H9 (cell line): ENCODE measurements at regions not wholly inside any gene's neighbourhood (a gene's known extent, or its start where the extent isn't known, plus 50 kb on each side); places are given as distances from the start of the nearest gene placed in this dataset.

Source experiments
- DNase-seq: peaks from one replicate; pipeline ENCODE4 v3.0.0-alpha.2; 2017
- H2AFZ ChIP-seq: one replicate; pipeline ENCODE4 v1.6.1; 2013; ENCODE audit warnings: mild to moderate bottlenecking, low read length, control low read depth, moderate library complexity
- H2AK5ac ChIP-seq: 2 replicates; pipeline ENCODE4 v1.6.1; 2013; ENCODE audit warnings: low read length, control low read depth, mixed read lengths; ENCODE audit not compliant: insufficient read length
- H2BK120ac ChIP-seq: one replicate; pipeline ENCODE4 v1.6.1; 2013; ENCODE audit warnings: low read depth, mild to moderate bottlenecking, low read length, control low read depth, inconsistent platforms; ENCODE audit not compliant: poor library complexity, severe bottlenecking
- H2BK12ac ChIP-seq: 2 replicates; pipeline ENCODE4 v1.6.1; 2013; ENCODE audit warnings: low read length, control low read depth, mixed read lengths, low read depth; ENCODE audit not compliant: insufficient read length
- H2BK15ac ChIP-seq: 2 replicates; pipeline ENCODE4 v1.6.1; 2013; ENCODE audit warnings: low read depth, low read length, control low read depth
- H2BK20ac ChIP-seq: one replicate; pipeline ENCODE4 v1.6.1; 2013; ENCODE audit warnings: low read depth, mild to moderate bottlenecking, low read length, control low read depth, inconsistent platforms; ENCODE audit not compliant: poor library complexity, severe bottlenecking
- H2BK5ac ChIP-seq: 2 replicates; pipeline ENCODE4 v1.6.1; 2013; ENCODE audit warnings: low read length, control low read depth, mixed read lengths; ENCODE audit not compliant: insufficient read length
- H3K14ac ChIP-seq: 2 replicates; pipeline ENCODE4 v1.6.1; 2013; ENCODE audit warnings: low read length, control low read depth; ENCODE audit not compliant: insufficient read depth
- H3K18ac ChIP-seq: 2 replicates; pipeline ENCODE4 v1.6.1; 2013; ENCODE audit warnings: low read depth, mild to moderate bottlenecking, mixed read lengths, low read length, control low read depth; ENCODE audit not compliant: insufficient read length
- H3K23ac ChIP-seq: 2 replicates; pipeline ENCODE4 v1.6.1; 2013; ENCODE audit warnings: low read length, control low read depth, mixed read lengths, low read depth; ENCODE audit not compliant: insufficient read length
- H3K23me2 ChIP-seq: 2 replicates; pipeline ENCODE4 v1.6.1; 2013; ENCODE audit warnings: low read depth, mild to moderate bottlenecking, mixed read lengths, low read length, control low read depth; ENCODE audit not compliant: insufficient read length, poor library complexity, severe bottlenecking
- H3K27ac ChIP-seq: 2 replicates; pipeline ENCODE4 v1.5.1; 2013; ENCODE audit warnings: low read length, control low read depth, mixed read lengths, low read depth; ENCODE audit not compliant: insufficient read length
- H3K27me3 ChIP-seq: 2 replicates; pipeline ENCODE4 v1.6.1; 2013; ENCODE audit warnings: low read length, control low read depth, inconsistent platforms; ENCODE audit not compliant: insufficient read depth
- H3K4ac ChIP-seq: 2 replicates; pipeline ENCODE4 v1.6.1; 2013; ENCODE audit warnings: low read depth, mild to moderate bottlenecking, control low read depth, inconsistent platforms, low read length, moderate library complexity
- H3K4me1 ChIP-seq: 2 replicates; pipeline ENCODE4 v1.6.1; 2013; ENCODE audit warnings: low read length, control low read depth, inconsistent platforms; ENCODE audit not compliant: insufficient read depth
- H3K4me2 ChIP-seq: 2 replicates; pipeline ENCODE4 v1.6.1; 2013; ENCODE audit warnings: low read length, control low read depth, mixed read lengths; ENCODE audit not compliant: insufficient read length, insufficient read depth
- H3K56ac ChIP-seq: 2 replicates; pipeline ENCODE4 v1.6.1; 2013; ENCODE audit warnings: low read depth, mild to moderate bottlenecking, mixed read lengths, low read length, control low read depth; ENCODE audit not compliant: insufficient read length
- H3K79me1 ChIP-seq: 2 replicates; pipeline ENCODE4 v1.6.1; 2013; ENCODE audit warnings: low read depth, mild to moderate bottlenecking, moderate library complexity, low read length, control low read depth, inconsistent platforms; ENCODE audit not compliant: insufficient read depth, poor library complexity, severe bottlenecking
- H3K79me2 ChIP-seq: 2 replicates; pipeline ENCODE4 v1.6.1; 2013; ENCODE audit warnings: low read length, control low read depth, inconsistent platforms; ENCODE audit not compliant: insufficient read depth
- H3K9ac ChIP-seq: 2 replicates; pipeline ENCODE4 v1.6.1; 2013; ENCODE audit warnings: low read length, control low read depth, mixed read lengths; ENCODE audit not compliant: insufficient read length; ENCODE audit errors: extremely low read depth
- H3K9me3 ChIP-seq: one replicate; pipeline ENCODE4 v1.6.1; 2013; ENCODE audit warnings: low read depth, low read length, inconsistent platforms; ENCODE audit not compliant: control insufficient read depth
- H3T11ph ChIP-seq: one replicate; pipeline ENCODE4 v1.6.1; 2013; ENCODE audit warnings: mild to moderate bottlenecking, low read length, control low read depth, inconsistent platforms
- H4K20me1 ChIP-seq: one replicate; pipeline ENCODE4 v1.6.1; 2013; ENCODE audit not compliant: control insufficient read depth, insufficient read length, insufficient read depth
- H4K5ac ChIP-seq: 2 replicates; pipeline ENCODE4 v1.6.1; 2013; ENCODE audit warnings: low read depth, mild to moderate bottlenecking, mixed read lengths, low read length, control low read depth; ENCODE audit not compliant: insufficient read length
- H4K8ac ChIP-seq: replicated peaks from 2 replicates; pipeline ENCODE4 v1.6.1; 2013; ENCODE audit warnings: low read length, control low read depth, mixed read lengths, low read depth; ENCODE audit not compliant: insufficient read length
- H4K91ac ChIP-seq: 2 replicates; pipeline ENCODE4 v1.6.1; 2013; ENCODE audit warnings: low read depth, mild to moderate bottlenecking, moderate library complexity, mixed read lengths, low read length, control low read depth; ENCODE audit not compliant: insufficient read length
- H3K27ac Mint-ChIP-seq, 3 experiments: 2 replicates in 2 of 3; 3 replicates in 1 of 3; pipeline ENCODE4 v1.8.0; 2020 to 2021; ENCODE audit warnings: mixed read lengths in 3 of 3, mild to moderate bottlenecking in 1 of 3, moderate library complexity in 1 of 3
- H3K27me3 Mint-ChIP-seq: 2 replicates; pipeline ENCODE4 v1.8.0; 2021; ENCODE audit warnings: low read depth, mild to moderate bottlenecking, moderate library complexity, mixed read lengths
- H3K36me3 Mint-ChIP-seq, 3 experiments: 2 replicates in 2 of 3; 3 replicates in 1 of 3; pipeline ENCODE4 v1.8.0; 2020 to 2021; ENCODE audit warnings: low read depth in 3 of 3, mixed read lengths in 3 of 3; ENCODE audit not compliant: insufficient read depth in 1 of 3
- H3K4me1 Mint-ChIP-seq, 2 experiments: 2 replicates each; pipeline ENCODE4 v1.8.0; 2020; ENCODE audit warnings: mixed read lengths in 2 of 2
- H3K4me3 Mint-ChIP-seq, 2 experiments: 2 replicates in 1 of 2; 3 replicates in 1 of 2; pipeline ENCODE4 v1.8.0; 2020 to 2021; ENCODE audit warnings: mild to moderate bottlenecking in 2 of 2, mixed read lengths in 2 of 2, moderate library complexity in 1 of 2
- H3K9me3 Mint-ChIP-seq, 2 experiments: 2 replicates in 1 of 2; 3 replicates in 1 of 2; pipeline ENCODE4 v1.8.0; 2020; ENCODE audit warnings: mild to moderate bottlenecking in 2 of 2, mixed read lengths in 2 of 2, moderate library complexity in 1 of 2
- CTCF ChIP-seq: fragments of 200-600 bp; sonication (generic); conservative IDR thresholded peaks from 3 replicates; pipeline ENCODE4 v1.8.0; 2021; ENCODE audit warnings: antibody characterized with exemption, mild to moderate bottlenecking
- WGBS: extraction: QIAGEN DNeasy Blood & Tissue Kit; methylation state at CpG from one replicate; pipeline ENCODE4 v1.1.7; 2013; ENCODE audit warnings: missing lambda C conversion rate, low lambda C conversion rate, mixed read lengths; ENCODE audit not compliant: insufficient read length; ENCODE audit errors: extremely low coverage; 5-methylcytosine and 5-hydroxymethylcytosine counted together

GRCh38 chr2:109054865-109055264 lies 65.8 kb upstream of the EDAR start:
- no peak overlapping the region for H3T11ph ChIP-seq
- no peaks in the 10 kb centered on the region for H3K4me1 ChIP-seq
- H3K4me2 ChIP-seq: no peak overlapping the region
- H3K4ac ChIP-seq: no peak overlapping the region
- no peak overlapping the region for H2BK20ac ChIP-seq
- no peak overlapping the region for H4K91ac ChIP-seq
- H4K20me1 ChIP-seq: no peaks in the 10 kb centered on the region
- no peak overlapping the region for H3K9ac ChIP-seq
- no peaks in the 10 kb centered on the region for H3K79me2 ChIP-seq
- H4K8ac ChIP-seq: no peak overlapping the region
- peaks cover 3% of the 10 kb centered on the region for H3K27me3 Mint-ChIP-seq
- no peak overlapping the region for H2BK12ac ChIP-seq
- H2BK5ac ChIP-seq: no peak overlapping the region
- no peak for DNase-seq
- no peak overlapping the region for H2AFZ ChIP-seq
- H3K9me3 ChIP-seq: no peaks in the 10 kb centered on the region
- 0 out of 4 replicates have a peak, but pooled peaks cover 0 to 8% of the 10 kb centered on the region in 2 experiments for H3K4me1 Mint-ChIP-seq
- no peak overlapping the region for H3K23ac ChIP-seq
- no peak overlapping the region for H3K27ac ChIP-seq
- H2AK5ac ChIP-seq: no peak overlapping the region
- H3K4me3 Mint-ChIP-seq: no peak overlapping the region
- H3K27me3 ChIP-seq: no peaks in the 10 kb centered on the region; the same call in 1 of the 2 replicates
- no peak overlapping the region for H3K56ac ChIP-seq
- no peak overlapping the region for H3K18ac ChIP-seq
- no peak for TF ChIP-seq CTCF
- H3K79me1 ChIP-seq: no peaks in the 10 kb centered on the region
- no peaks in the 10 kb centered on the region for H3K9me3 Mint-ChIP-seq
- H4K5ac ChIP-seq: no peak overlapping the region
- H2BK15ac ChIP-seq: no peak overlapping the region
- H2BK120ac ChIP-seq: no peak overlapping the region
- no CpG with 5 or more reads among the region's 3 CpGs for WGBS
- H3K36me3 Mint-ChIP-seq: no peaks in the 10 kb centered on the region
- H3K27ac Mint-ChIP-seq: no peak overlapping the region
- no peak overlapping the region for H3K14ac ChIP-seq
- no peaks in the 10 kb centered on the region for H3K23me2 ChIP-seq
